HG03139 (cell line): ENCODE measurements at regions not wholly inside any gene's neighbourhood (a gene's known extent, or its start where the extent isn't known, plus 50 kb on each side); places are given as distances from the start of the nearest gene placed in this dataset.
"Not testable (repeated sequence)": the region's sequence is repeated elsewhere in the genome, so short reads cannot be mapped to it uniquely, and the experiment has no call there.

Experiments used
- ATAC-seq: cut with Tn5 transposase; IDR thresholded peaks from one replicate; pipeline ENCODE4 v1.9.1; 2021; ENCODE audit not compliant: unreplicated experiment

DNA sequence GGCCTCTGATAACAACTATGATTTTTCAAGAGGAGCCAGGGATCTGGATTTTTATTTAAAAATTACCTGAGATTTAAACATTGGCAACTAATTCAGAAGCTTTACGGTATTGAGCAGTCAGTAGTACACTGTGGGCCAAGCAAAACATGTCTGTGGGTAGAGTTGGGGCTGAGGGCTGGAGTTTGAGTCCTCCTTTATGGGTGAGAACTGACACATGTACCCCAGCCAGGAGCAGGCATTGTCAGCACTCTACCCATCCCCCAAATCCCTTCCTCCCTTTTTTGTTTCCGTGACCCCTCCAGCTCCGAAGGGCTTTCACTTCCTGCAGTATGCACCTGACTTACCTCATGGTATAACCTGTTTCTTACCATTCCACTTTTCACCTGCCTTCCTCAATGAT lies 131.4 kb downstream of the SNX5 start:
- ATAC-seq = no peak

DNA sequence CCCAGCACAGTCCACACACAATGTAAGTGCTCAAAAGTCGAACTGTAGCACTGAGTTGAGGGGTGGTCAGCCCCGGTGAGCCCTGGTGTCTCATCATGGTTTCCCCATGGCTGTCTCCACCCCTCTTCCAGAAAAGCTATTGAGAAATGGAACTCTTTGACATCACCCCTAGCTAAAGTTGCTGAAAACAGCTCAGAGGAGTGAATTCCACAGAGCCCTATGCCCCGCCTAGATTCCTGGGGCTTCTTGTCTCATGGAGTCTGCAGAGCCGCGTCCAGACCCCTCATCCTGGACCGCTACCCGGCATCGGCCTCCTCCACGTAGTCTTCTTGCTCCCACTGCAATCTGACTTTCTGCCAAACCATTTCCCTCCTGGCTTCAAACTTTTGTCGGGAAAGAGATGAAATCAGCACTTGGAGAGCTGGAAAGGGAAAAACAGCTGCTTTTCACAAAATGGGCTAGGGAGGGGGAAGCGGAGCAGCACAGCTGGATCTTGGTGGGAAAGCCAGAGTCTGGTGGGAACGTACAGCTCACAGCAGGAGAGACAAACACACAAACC lies 132.2 kb downstream of the SNX5 start:
- no peak for ATAC-seq

DNA sequence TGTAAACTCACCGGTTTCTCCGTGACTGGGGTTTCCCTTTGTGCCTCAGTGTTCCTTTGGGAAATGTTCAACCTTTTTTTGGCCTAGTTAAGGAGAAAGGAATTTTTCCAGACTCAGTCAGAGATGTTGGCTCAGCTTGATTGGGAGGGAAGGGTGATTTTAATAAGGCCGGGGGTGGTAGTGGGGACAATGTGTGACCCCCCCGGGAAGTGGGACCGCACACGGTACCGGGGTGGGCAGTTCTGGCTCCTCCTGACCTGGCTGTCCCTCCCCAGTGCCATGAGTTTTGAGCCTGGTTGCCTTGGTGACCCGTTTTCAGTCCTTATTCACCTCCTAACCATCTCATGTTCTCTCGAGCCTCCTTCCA lies 132.7 kb downstream of the SNX5 start:
- no peak for ATAC-seq

DNA sequence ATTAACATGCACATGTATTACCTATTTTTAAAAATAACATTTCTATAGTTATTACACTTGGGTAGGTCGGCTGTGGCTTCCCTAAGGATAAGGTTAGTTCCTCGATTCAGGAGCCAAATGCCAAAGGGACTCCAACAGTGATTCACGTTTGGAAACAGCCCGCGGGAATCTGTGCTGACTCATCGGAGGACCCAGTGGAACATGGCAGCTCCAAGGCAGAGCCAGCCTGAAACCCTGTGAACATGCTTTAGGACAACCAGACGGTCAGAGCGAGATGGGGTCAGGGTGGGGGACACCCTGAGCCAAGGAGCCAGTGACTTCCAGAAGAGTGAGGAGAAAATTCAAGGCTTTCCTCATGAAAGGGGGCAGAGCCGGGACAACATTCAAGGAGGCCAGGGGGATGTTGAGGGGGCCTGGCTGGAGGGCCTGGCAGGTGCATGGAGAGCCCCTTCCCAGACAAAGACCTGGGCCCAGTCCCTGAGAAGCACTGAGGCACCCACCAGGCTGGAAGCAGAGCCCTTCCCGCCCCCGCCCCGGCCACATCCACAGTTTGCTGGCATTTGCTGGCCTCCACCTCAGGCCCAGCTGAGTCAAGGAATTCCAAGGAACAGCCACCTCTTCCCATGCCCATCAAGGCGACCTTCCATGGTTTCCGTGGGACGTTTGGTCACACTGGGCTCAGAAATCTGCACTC lies 133.2 kb downstream of the SNX5 start:
- ATAC-seq = no peak

DNA sequence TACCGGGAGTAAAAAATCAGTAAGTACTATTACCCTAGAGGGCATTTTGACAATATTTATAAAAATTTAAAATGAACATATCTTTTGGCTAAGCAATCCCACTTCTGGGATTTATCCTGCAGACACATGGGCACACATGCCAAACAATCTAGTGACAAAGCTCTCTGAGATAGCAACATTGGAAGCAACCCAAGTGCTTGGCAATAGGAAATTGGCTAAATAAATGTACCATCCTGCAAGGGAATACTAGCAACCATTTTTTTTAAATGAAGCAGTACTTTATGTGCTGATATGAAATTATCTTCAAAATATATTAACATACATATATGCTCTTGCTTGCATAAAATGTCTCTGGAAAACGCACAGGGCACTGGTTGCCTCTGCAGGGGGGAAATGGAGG lies 133.8 kb downstream of the SNX5 start:
- ATAC-seq = no peak

DNA sequence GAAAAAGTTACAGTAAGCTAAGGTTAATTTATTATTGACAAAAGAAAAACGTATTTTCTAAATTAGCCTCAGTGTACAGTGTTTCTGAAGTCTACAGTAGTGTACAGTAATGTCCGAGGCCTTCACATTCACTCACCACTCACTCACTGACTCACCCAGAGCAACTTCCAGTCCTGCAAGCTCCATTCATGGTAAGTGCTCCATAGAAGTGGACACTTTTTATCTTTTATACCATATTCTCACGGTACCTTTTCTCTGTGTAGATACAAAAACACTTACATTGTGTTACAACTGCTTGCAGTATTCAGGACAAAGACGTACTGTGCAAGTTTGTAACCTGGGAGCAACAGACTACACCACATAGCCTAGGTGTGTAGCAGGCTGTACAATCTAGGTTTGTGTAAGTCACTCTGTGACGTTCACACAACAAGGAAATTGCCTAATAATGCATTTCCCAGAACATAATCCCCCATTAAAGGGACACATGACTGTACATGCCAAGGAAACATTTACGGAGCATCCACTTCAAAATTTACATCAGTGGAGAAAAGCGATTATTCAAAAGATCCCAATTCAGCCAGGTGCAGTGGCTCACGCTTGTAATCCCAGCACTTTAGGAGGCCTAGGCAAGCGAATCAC lies 133.4 kb downstream of the BANF2 start:
- ATAC-seq = no peak

DNA sequence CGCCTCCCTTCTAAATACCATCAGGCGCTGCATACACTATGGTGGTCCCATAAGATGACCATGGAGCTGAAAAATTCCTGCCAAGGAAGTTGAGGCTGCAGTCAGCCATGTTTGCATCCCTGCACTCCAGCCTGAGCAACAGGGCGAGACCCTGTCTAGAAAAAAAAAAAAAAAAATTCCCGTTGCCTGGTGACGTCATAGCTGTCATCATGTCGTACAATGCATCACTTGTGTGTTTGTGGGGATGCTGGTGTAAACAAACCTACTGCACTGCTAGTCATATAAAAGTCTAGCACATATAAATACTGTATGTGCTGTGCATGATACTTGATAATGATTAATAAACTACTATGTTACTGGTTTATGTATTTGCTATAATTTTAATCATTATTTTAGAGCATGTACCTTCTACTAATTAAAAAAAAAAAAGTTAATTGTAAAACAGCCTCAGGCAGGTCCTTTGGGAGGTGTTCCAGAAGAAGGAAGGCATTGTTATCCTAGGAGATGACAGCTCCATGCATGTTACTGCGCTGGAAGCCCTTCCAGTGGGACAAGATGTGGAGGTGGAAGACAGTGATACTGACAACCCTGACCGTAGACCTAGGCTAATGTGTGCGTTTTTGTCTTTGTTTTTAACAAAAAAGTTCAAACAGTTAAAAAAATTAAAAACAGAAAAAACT lies 132.6 kb downstream of the BANF2 start:
- no peak for ATAC-seq

DNA sequence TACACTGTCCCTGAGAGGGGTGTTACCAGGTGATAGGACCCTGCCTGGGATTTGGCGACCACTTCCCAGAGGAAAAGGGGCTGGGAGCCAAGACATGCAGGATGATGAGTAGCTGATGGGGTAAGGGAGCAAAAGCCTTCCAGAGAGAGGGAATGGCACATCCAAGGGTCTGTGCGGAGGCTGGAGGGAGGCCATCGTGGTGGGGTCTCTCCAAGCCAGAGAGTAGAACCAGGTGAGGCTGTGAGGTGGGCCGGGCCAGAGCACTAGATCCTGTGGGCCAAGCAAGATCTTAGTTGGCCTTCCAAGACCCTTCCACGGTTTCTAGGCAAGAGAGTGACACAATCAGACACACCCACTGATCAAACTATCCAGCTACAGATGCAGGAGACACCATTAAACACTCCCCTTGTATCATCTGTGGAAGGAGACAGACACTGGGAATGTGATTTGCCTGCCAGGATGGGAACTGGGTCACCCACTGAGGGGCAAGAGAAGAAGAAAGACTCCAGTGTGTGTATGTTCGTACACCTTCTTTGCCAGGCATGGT lies 128.9 kb downstream of the BANF2 start:
- ATAC-seq = no peak

DNA sequence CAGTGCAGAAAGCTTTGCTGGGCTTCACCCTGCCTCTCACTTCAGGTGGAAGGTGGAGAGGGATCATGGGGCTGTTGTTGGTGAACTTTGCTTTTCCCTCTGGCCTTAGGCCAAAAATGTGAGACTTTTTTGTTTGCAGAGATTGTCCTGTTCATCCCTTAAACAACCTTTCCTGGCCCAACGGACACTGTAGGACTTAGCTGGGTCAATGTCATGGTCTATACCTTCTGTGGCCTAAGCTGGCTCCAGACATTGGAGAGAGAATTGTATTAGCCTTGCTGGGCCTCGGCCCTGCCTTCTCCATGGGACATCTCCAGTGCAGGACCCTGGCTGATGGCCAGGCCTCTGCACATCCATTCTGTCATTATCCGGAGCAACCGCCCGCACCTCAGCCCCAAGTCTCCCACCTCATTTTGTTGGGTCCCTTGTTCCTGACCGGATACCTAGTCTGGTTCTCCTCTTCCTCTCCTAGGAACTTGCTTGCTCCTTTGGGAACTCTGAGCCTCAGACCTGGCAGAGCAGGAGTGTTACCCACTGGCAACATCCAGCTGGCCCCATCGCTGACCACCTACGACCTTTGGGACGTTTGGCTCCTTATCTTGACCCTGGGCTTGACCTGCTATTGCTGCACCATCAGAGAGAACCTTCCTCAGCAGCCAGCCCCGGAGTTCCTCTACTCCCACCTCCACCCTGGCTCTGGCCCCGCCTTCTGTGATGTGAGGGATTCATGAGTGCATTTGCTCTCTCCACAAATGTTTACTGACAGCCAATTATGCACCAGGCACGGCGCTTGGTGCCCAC lies 128.2 kb downstream of the BANF2 start:
- no peak for ATAC-seq

DNA sequence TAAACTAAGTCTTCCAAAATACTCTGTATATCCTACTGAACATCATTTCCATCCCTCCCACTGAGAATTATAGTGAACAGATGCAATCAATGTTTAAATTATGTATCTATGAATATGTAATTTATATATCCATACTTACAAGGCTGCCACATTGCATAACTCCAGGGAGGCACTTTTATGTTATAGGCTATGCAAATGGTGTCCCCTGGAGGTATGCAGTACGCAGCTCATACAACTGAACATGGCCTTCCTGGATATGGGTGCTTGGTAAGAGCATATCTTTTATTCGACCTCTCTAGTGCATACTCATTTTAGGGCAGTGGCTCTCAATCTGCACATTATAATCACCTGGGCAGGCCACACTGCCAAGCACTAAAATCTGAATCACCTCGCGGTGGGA lies 127.3 kb downstream of the BANF2 start:
- ATAC-seq = no peak

DNA sequence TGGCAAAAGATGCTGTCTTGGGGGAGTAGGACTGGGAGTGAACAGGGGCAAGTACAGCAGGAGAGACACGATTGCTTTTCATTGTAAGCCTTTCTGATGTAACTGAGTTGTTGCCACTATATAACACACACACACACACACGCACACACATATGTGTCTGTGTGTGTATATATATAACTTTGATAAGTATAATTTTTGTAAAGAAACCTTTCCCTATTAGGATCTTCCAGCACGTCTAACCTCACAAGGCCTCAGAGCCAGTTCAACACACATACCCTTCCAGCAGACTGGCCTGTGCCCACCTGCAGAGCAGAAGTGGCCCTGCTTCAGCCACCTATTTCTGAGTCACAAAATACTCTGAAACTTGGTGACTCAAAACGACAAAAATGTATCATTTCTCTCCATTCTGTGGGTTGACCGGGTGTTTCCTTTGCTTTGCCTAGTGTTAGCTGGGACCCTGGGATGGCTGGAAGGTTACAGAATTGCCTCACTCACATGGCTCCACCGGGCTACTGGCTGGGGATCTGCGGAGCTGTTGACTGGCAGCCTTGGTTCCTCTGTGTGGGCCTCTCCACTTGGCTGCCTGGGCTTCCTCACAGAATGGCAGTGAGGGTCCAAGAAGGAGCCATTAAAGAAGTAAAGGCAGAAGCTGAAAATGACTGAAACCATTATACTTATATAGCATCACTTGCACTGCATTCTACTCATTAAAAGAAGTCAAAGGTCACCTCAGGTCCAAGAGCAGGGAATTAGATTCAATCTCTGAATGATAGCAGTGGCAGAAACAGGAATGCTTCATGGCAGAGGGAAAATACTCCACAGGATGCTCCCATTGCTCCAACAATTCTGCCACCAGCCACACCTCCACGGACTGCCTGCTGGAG lies 126.4 kb downstream of the BANF2 start:
- ATAC-seq = peak; percentile 73

DNA sequence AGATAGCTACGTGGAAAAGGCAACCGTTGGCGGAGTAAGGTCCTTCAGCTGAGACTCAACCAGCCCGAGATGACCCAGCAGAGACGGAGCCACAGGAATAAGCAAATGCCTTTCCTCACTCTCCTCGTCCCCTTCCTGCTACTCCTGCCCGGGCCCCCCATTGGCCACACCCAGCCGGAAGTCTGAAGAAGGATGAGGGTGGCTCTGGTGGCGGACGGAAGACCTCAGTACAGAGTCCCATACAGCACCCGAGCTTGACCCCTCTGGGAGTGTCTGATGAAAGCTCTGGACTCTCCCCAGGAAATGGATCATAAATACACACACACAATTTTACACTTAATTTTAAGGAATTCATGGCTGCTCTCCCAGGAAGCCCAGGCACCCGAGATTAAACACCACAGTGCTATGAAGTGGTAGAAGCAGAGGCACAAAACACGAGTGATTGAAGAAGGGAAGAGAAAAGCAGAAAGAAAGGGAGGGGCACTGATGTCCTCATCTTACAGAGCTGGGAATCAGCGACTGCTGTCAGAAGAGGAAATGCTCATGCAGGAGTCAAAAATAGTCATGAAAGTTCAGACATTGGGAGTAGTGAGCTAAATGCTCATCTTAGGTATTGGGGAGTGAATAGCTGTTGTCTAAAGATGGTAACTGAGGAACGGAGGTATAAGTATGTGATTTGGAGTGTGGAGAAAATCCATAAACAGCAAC lies 125.6 kb downstream of the BANF2 start:
- ATAC-seq = no peak

DNA sequence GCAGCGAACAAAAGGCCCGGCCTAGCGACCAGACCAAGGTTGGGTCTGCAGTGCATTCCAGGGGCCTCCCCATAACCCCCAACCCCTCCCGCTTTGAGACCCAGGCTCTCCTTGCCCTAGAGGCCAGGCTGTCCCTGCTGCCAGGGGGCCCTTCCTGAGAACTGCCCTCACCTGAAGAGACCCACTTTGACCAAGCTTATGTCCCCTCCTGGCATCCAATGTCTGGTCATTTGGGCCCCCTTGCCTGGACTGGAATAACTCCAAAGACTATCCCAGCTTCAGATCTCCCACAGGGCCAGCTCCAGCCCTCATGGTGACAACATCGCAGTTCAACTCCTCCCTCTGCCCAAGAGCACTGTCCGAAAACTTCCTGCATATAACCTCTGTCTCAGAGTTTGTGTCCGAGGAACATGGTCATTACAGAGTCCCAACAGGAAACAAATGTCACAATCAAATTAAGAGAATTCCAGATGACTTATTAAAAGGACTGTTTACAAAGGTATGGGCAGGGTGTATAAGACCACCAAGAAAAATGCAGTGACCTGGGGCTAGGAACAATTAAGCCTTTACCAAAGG lies 125.0 kb downstream of the BANF2 start:
- ATAC-seq = no peak

DNA sequence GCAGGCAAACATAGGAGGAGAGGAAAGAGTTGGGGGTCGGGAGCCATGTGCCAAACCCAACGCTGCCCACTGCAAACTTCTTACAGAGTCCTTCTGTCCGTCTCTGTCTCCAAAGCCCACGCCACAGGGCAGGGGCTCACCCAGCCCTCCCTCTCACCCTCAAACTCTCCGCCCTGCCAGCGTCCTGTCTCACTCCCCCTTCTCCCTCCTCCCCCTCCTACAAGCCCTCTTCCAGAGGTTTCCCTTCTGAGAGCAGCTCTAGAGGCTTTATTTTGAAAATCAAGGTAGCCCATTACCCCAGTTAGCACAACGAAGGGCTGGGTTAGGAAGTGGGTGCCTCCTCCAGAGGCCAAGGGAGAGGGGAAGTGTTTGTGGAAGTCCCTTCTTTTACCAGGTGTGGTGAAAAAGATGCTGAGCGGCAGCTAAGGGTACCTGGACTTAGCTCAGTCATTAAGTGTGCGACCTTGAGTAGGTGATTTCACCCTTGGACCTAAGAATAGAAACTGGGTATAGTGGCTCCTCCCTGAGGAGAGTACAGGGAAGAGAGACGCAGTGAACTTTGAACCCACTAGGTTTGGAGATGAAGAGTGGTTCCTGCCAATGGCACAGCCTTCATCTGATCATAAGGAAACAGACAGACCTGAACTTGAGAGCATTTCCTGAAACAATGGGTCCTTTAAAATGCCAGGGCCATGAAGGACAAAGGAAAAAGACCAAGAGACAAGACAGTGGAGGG lies 123.8 kb downstream of the BANF2 start:
- no peak for ATAC-seq

DNA sequence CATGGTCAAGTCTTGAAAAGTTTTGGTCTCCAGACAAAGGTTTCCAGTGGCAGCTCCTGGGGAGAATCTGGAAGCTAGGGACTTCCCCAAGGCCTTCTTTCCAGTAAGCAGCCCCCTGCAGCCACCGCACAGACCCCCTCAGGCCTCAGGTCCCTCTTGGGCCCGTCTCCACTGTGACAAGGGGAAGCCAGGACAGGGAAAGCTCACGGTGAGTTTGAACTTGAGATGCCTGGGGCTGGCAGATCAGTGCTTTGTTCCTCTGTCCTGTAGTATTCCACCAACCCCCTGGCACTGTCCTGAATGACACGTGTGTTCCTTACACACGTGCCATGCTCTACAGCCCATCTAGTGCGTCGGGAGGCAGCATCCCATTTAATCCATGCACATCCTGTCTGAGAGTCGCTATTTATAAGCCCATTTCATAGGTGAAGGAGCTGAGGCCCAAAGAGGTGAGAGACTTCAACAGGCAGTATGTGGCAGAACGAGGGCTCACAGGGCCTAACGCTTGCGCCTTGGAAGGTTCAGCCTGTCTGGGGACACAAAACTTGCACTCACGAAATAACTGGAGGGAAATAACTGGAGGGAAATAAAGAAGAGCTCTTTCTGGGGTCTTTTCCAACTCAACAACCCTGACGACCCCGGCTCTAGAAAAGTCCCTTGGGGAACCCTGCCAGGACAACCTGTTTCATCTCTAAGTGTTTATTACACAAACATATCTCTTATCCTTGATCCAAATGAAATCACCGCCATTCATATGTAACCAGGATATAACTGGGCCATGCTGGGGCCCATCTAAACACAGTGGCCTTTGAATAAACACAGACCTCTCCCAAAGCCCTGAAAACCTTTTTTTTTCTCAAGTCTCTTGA lies 123.0 kb downstream of the BANF2 start:
- ATAC-seq = no peak

DNA sequence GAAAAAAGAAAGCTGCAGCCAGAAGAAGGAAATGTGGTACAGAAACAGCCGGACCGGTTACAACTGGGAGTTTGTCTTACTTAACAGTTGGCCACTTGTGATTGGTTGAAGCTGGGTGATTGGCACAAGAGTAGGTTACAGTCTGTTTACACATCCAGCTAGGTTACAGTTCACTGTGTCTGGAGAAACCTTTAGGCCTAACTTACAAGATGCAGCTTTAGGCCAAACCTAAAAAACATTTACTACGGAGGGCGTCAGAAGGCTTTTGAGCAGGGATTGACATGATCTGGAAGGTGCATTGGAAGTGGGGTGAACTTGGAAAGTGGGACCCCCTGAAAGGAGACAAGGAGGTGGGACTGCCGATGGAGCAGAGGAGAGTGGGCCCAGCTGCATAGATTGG lies 122.3 kb downstream of the BANF2 start:
- no peak for ATAC-seq

DNA sequence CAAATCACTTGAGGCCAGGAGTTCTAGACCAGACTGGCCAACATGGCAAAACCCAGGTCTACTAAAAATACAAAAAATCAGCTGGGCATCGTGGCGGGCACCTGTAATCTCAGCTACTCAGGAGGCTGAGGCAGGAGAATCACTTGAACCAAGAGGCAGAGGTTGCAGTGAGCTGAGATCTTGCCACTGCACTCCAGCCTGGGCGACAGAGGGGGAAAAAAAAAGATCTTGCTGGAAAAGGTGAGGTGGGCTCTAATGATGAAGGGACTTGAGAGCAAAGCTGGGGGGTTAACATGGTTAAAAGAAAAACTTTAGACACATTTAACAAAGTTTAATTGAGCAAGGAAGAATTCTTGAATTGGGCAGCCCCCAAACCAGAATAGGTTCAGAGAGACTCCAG lies 121.8 kb downstream of the BANF2 start:
- ATAC-seq = not testable (repeated sequence)
